Ovary (tissue), 7 donors: ENCODE measurements at regions not wholly inside any gene's neighbourhood (a gene's known extent, or its start where the extent isn't known, plus 50 kb on each side); places are given as distances from the start of the nearest gene placed in this dataset.

Source experiments
- DNase-seq, 5 donors: peaks; one replicate each; pipeline ENCODE4 v3.0.0-alpha.2; 2019 to 2020
- H3K27ac ChIP-seq, 2 donors: fragments of 200-600 bp; one replicate each; pipeline versions ENCODE4 v1.5.1 to v1.8.0; 2019 to 2022
- H3K27me3 ChIP-seq: fragments of 200-600 bp; one replicate; pipeline ENCODE4 v1.8.0; 2022
- H3K36me3 ChIP-seq: fragments of 200-600 bp; sonication (generic); one replicate; pipeline ENCODE4 v1.5.1; 2019
- H3K4me1 ChIP-seq: one replicate; pipeline ENCODE4 v1.8.1; 2013; ENCODE audit warnings: mild to moderate bottlenecking, moderate library complexity; ENCODE audit not compliant: insufficient read depth
- H3K4me3 ChIP-seq: fragments of 200-600 bp; sonication (generic); one replicate; pipeline ENCODE4 v1.5.1; 2017
- H3K9me3 ChIP-seq, 2 donors: fragments of 200-600 bp in 1 of 2; sonication (generic) in 1 of 2; one replicate each; pipeline versions ENCODE4 v1.5.1 to v1.8.1; 2013 to 2019; ENCODE audit warnings: mild to moderate bottlenecking in 1 of 2, moderate library complexity in 1 of 2
- CTCF ChIP-seq, 3 donors: fragments of 450-650 bp in 2 of 3; fragments of 200-600 bp in 1 of 3; IDR thresholded peaks; one replicate each; pipeline versions ENCODE4 v1.5.1 to v1.8.0; 2016 to 2022; ENCODE audit warnings: antibody characterized with exemption in 3 of 3, mild to moderate bottlenecking in 1 of 3
- EP300 ChIP-seq: sonication (generic); formaldehyde crosslinking; IDR thresholded peaks from one replicate; pipeline ENCODE4 v1.6.1; 2017; ENCODE audit warnings: antibody characterized with exemption
- POLR2A ChIP-seq: fragments of 450-650 bp; IDR thresholded peaks from one replicate; pipeline ENCODE4 v1.6.1; 2017; ENCODE audit warnings: antibody characterized with exemption, mild to moderate bottlenecking, moderate library complexity
- WGBS, 3 donors: extraction: QIAGEN DNeasy Blood & Tissue Kit in 1 of 3; methylation state at CpG; one replicate each; pipeline versions ENCODE4 v1.1.5 to v1.1.7; 2013 to 2017; 5-methylcytosine and 5-hydroxymethylcytosine counted together
- intact Hi-C, 4 donors: fragments of 100-400 bp; cut with DNase I; formaldehyde crosslinking; loops; one replicate each; pipeline versions ENCODE4 v1.11.0 to v1.15.1; 2022 to 2023
- donor health status: DM: no; HTN: no; CAD: no; lungs with moderate emphysema.
- donor health status: DM: no; HTN: no; CAD: no.
- donor health status: Bipolar disorder and iron deficiency.
- donor health status: DM: no; HTN: no; CAD: no.
- donor health status: DM: yes; HTN: yes; CAD: no.

GRCh38 chr9:109925799-109926198, 145.8 kb downstream of the PALM2AKAP2 start:
- TF ChIP-seq EP300: no peak
- TF ChIP-seq CTCF (IDR thresholded peaks at IDR 0.05): no peak
- TF ChIP-seq POLR2A: no peak
- no peaks in the 10 kb centered on the region for H3K36me3 ChIP-seq
- no peak overlapping the region for H3K4me3 ChIP-seq
- WGBS, 3 donors: 79 to 83% (median 80%) methylated on average over 2 of the region's 2 CpGs
- DNase-seq: no peak
- intact Hi-C loops: no loop called here
- H3K27me3 ChIP-seq: no peaks in the 10 kb centered on the region
- H3K27ac ChIP-seq: no peak overlapping the region
- H3K9me3 ChIP-seq: no peaks in the 10 kb centered on the region
- no peaks in the 10 kb centered on the region for H3K4me1 ChIP-seq

GRCh38 chr9:109926421-109926869, 146.4 kb downstream of the PALM2AKAP2 start:
- intact Hi-C loops: no loop called here
- Histone ChIP-seq H3K4me3 (no peak overlapping the region), H3K4me1 (no peaks in the 10 kb centered on the region), H3K27ac (no peak overlapping the region), H3K36me3 (no peaks in the 10 kb centered on the region), H3K27me3 (no peaks in the 10 kb centered on the region), H3K9me3 (no peaks in the 10 kb centered on the region)
- no peak for DNase-seq
- whole genome bisulfite sequencing, 3 donors: 85 to 92% (median 91%) methylated on average over 3 of the region's 3 CpGs
- TF ChIP-seq POLR2A (no peak), EP300 (no peak), CTCF (IDR thresholded peaks at IDR 0.05) (no peak)

GRCh38 chr9:109931623-109932022, 151.6 kb downstream of the PALM2AKAP2 start:
- TF ChIP-seq EP300 (no peak), CTCF (IDR thresholded peaks at IDR 0.05) (no peak), POLR2A (no peak)
- WGBS, 3 donors: 91 to 97% (median 92%) methylated on average over 7 of the region's 7 CpGs

GRCh38 chr9:109934136-109934856, 154.3 kb downstream of the PALM2AKAP2 start:
- no peaks in the 10 kb centered on the region for H3K36me3 ChIP-seq
- no peak for DNase-seq
- no peak overlapping the region for H3K27ac ChIP-seq
- no peak overlapping the region for H3K4me3 ChIP-seq
- intact Hi-C loops: no loop called here
- no peaks in the 10 kb centered on the region for H3K4me1 ChIP-seq
- TF ChIP-seq POLR2A: no peak
- TF ChIP-seq EP300: no peak
- H3K9me3 ChIP-seq: no peaks in the 10 kb centered on the region
- no peaks in the 10 kb centered on the region for H3K27me3 ChIP-seq
- WGBS, 3 donors: 90 to 95% (median 90%) methylated on average over 5 of the region's 5 CpGs

More at GRCh38 chr9:109931623-109932022, 151.6 kb downstream of the PALM2AKAP2 start:
- no peaks in the 10 kb centered on the region for H3K27me3 ChIP-seq
- H3K4me3 ChIP-seq: no peak overlapping the region
- H3K9me3 ChIP-seq: no peaks in the 10 kb centered on the region
- H3K27ac ChIP-seq: no peak overlapping the region
- no peak for DNase-seq
- H3K36me3 ChIP-seq: no peaks in the 10 kb centered on the region
- intact Hi-C loops: no loop called here
- H3K4me1 ChIP-seq: no peaks in the 10 kb centered on the region

GRCh38 chr9:109934857-109935215, 154.8 kb downstream of the PALM2AKAP2 start:
- no peak overlapping the region for H3K4me3 ChIP-seq
- H3K9me3 ChIP-seq: no peaks in the 10 kb centered on the region
- no peaks in the 10 kb centered on the region for H3K4me1 ChIP-seq
- H3K27me3 ChIP-seq: no peaks in the 10 kb centered on the region
- DNase-seq: no peak
- no peak for TF ChIP-seq POLR2A
- no peak for TF ChIP-seq EP300
- no peak for TF ChIP-seq CTCF (IDR thresholded peaks at IDR 0.05)
- no peak overlapping the region for H3K27ac ChIP-seq
- 87 to 93% (median 90%) methylated on average over 4 of the region's 4 CpGs for WGBS, 3 donors
- H3K36me3 ChIP-seq: no peaks in the 10 kb centered on the region
- intact Hi-C loops: no loop called here
